ENCODE measurements at regions not wholly inside any gene's neighbourhood (a gene's known extent, or its start where the extent isn't known, plus 50 kb on each side); places are given as distances from the start of the nearest gene placed in this dataset.

DNA sequence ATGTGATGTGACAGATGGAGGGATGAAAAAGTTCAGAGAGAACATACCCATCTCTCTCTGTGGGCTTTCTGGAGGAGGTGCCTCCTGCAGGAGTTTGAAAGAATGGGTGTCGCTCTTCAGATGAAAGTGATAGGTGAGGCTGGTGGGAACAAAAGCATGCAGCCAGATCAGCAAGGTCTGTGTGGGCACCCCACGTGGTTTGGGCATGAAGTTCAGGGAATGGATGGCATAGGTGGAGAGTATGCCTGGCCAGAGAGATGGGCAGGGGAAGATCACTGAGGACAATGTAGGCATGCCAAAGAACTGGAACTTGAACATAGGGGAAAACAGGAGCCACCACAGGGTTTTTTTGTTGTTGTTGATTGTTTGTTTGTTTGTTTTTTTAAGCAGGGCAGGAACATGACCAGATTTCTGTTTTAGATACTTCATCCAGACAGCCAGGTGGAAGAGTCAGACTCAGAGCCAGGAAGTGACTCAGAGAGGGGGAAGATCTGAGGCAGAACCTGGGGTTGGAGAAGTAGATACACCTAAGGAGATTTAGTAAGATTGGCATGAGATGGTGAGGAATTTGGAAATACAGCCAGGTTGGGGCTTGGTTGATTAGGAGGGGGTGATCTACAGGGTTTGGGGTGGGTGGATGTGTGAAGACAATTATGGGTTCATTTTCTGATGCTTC, 64.8 kb upstream of the CLSTN2 start:
- DNase-seq, result no peak

DNA sequence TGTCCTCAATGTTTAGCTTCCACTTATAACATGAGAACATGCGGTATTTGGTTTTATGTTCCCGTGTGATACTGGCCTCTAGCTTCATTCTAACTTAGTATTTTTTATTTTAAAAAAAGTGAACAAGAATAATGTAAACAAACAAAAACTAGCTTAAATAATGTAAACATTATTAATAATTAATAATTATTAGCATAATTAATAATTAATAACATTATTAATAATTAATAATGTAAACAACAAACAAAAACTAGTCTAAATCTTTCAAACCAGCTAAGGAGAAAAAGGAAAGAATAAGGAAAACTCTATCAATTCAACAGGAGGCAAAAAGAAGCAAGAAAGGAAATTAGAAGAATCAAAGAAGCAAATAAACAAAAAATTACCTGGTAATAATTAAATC, 66.2 kb upstream of the CLSTN2 start:
- no peak for DNase-seq

DNA sequence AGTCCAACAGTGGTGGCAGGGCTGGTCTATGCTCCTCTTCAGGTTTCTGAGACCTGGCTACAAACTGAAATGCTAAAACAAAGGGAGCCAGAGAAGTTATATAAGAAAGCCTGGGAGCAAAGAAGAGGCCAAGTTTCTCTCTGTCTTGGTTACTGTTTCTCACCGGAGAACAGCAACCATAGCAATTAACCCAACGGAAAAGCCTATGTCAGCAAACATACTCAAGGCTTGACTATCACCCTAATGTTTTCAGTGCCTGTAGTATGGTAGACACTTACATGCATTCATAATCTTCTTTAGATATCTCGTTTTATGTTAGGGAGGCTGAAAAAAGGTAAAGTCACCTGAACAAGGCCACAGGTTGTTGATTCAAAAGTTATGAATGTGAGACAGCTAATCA, 86.3 kb upstream of the CLSTN2 start:
- DNase-seq, result no peak

DNA sequence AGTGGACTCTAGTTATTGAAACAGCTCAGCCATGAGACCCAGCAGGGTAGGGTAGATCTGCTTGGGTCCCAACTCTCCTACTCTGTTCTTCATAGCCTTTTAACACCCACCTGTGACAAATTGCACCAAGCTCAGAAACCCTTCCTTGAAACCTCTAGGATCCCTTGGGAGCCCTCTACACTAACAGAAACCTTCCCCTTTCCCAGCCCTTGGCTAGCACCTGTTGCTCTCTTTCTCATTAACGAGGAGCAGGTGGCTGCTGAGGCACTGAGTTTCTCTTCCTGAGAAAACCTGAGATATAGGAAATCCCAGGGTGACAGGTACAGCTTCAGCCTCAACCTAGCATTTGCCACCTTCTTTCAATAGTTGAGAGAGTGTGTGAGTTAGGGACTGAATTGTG, 88.3 kb upstream of the CLSTN2 start:
- DNase-seq, result peak; percentile 98

DNA sequence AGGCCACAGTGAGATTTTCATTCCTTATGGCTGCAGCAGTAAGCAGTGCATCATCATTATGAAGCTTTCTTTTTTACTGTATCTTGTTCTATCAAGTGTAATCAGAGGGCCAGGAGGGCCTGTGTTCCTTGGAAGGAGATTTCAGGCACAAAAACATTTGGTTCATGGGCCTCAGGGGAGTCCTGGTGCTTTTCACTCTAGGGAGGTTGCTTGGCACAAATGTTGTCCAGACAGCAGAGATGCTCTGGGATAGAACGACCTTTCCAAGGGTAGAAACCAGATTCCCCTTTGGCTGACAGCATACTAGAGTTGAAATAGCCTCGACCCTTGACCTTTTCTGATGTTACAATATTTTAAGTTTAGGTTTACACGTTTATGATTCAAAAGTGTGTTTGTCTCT, 95.3 kb upstream of the CLSTN2 start:
- no peak for DNase-seq

DNA sequence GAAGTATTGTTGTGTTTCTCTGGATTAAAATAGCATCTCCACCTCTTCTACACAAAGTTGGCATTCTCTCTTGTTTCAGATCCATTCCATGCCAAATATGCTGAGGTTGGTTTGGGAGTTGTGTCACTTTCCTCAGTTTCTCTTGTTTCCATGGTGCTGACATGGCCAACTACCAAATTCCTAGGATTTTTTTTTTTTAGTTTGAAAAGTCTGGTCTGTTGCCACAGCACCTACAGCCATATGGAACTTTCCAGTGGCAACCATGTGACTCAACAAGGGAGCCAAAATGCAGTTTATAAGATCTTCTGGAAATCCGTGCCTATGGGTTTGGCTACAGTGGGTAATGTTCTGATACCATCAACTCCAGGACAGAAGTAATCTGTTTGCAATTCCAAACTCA, 96.0 kb upstream of the CLSTN2 start:
- no peak for DNase-seq

DNA sequence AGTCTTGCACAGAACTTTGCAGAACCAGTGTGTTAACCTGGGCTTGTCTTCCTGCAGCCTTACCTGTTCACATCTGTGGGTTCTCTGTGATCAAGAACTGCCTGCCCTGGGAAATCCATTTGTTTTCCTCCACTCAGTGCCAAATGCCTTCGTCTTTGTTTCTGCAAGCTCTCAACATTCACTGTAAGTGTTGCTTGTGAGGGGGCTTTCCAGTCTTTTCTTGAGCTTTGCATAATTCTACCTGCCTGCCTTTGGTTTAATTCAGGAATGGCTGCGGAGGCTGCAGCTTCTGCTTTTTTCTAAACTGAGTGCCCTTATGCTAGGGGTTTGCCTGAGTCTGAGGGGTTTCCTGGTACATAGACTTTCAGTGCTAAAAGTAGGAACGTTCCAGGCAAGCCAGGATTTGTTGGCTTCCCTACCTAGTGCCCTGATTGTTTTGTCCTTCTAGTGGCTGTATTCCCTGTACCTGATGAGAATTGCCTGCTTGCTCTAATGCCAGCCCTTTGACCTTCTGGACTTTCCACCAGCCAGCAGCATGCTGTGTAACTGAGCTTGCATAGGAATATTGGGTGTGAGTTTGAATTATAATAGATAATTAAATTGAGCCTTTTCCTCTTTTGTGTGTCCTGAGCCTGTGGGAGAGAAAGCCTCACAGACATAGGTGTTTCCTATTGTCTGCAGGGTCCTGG, 96.6 kb upstream of the CLSTN2 start:
- no peak for DNase-seq

DNA sequence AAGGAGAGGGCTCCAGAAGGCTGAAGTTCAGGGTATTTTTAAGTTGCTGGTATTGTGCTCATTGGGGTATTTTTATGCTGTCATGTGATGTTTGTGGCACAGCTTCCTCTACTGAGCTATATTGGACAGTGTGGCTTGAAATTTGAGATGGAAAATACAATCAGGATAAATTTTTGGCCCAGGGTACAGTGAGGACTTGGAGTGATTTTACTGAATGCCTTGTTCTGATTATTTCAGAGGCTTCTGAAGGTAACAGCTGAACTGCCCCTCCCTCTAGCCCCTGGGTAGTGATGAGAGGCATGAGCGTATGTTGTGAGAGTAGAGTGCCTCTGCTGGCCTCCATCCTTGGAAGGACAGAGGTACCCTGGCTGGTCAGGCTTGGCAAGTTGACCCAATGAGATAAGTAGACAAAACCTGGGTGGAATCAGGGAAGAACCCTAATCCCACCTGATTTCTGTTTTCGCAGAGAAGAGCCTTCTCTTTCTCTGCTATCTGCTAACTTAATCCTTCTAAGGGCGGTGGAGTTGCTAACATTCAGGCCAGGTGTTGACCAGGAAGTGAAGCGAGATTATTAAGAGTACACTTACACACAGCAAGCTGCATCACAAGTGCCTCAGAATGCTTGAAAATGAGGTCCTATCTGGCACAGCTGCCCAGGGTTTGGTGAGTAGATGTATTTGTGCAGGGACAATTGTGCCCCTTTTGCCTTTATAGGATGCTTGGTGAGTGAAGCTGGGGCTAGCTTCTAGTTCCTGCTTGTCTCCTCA, 98.1 kb upstream of the CLSTN2 start:
- DNase-seq, result no peak

DNA sequence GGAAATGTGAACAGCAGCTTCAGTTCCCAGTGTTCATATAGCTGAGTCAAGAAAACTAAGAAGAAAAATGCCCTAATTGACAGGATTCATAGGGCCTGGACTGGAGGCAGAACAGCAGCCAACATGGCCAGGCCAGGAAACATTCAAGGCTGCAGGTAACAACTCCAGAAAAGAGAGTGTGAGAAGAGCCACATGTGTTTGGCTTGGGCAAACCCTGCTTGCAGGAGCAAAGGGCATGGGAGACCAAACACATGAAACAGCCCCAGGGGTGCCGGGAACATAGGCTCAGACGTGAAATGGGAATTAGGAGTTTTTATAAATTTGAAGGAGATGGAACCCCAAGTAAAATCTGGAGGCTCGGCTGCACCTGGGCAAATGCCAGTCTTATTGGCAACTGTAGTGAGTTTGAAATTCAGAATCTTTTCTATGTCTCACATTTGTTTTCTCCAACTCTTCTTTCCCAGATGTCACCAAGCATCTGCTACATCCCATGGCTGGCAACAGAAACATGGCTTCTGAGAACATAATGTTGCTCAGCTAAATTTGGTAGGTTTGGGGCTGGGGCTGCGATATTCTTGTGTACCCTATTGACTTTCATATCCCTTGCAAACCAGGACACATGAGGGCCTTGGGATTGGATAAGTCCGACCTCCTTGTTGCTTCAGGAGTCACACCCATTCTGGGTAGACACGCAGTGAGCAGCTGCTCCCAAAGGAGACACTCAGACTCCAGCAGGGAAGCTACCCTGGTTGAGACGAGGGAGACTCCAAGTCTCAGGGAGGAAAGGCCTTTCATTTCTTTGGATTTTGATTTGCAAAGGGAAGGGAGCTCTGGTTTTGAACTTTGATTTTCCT, 98.9 kb upstream of the CLSTN2 start:
- DNase-seq, result no peak

DNA sequence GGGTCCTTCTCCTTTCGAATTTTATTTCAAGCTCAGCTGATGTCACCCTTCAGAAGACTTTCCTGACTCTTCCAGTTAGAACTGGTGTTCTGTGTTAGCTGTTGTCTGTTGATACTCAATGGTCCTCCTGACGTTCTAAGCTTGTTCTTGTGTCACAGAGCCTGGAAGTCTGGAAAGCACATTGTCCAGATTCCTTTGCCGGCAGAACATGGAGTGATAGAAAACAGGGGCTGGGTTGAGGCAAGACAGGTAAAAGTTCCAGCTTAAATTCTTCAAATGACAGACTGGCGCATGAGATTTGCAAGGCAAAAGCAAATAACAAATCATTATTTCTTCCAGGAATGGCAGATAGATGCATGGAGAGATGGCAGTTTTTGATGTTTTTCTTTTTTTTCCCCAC, 102.0 kb upstream of the CLSTN2 start:
- no peak for DNase-seq

DNA sequence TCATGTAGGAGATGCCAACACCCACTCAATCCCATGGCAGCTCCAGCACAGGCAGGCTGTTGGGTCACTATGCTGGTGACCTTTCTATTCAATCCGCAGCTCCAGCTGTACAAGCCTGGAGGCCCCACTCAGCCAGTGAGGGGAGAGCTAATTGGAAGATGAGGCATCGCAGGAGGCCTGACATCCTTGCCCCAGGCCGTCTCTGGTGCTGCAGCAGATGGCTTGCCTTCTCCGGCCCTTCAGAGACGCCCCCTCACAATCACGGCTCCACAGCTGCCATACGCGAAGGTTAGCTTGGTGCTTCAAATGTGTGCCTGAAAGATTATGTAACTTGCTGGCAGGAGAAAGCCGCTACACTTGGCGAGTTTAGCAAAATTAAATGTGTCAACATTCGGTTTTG, 104.2 kb upstream of the CLSTN2 start:
- DNase-seq, result peak; percentile 49

DNA sequence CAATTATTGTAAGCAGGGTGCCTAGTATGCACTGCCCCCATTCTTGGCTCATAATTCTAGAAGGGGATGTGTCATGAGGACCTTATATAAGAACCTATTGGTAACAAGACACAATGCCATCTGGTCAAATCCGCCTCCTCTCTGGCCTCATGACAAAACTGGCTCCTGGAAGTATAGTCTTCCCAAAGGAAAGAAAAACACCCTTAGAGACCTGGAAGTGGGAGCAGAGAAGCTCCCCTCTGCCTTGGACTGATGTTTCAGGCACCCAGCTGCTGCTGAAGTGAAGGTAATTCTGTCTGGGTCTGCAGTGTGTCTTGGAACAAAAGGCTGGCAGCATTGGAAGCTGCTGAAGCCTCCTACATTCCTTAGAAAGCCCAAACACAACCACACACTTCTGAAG, 107.2 kb upstream of the CLSTN2 start:
- no peak for DNase-seq

DNA sequence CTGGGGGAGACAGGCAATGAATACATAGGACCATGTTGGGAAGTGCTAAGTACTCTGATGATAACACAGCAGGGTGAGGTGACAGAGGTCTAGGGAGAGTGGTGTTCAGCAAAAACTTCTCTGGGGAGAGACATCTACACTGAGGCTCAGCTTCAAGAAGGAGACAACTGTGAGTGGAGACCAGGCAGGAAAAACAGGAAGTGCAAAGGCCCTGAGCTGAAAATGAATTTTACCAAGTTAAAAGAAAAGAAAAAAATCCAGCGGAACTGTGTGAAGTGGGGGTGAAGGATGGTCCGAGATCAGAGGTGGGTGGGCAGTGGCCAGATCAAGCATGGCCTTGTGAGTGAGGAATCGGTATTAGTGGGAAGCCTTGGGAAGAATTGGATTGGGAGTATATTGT, 110.1 kb upstream of the CLSTN2 start:
- DNase-seq, result no peak

DNA sequence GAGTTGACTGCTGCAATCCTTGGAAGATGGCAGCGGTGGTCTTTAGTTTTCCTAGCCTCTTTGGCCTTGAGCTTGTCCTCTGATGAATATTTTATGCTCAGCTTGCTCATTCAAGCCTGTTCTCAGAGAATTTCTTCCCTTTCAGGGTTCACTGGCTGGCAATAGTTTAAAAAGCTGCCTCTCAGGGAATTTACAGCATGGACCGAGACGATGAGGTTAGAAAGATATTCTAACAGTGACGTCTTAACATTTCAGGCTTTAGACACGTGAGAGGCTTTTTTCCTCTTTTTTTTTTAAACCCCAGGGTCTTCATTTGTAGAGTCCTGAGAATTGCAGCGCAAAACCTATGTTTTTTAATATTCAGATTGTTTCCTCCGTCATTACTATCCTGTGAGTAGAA, 120.3 kb upstream of the CLSTN2 start:
- no peak for DNase-seq

DNA sequence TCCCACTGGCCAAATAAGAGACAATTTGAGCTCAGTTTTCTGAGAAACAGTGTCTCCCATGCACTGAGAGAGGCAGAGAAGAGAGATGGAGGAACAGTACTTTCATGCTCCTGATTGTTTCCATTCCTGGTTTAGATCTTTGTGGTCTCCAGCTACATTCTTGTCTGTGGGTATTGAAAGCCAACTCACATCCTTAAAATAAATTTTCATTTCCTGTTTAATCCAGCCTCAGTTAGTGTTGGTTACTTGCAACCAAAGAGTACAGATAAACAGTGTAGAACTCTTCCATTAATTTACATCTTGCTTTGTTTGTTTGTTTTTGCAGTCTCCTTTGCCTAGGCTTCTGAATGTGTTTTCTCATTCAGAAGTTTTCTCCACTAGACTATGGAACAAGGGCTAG, 123.7 kb upstream of the CLSTN2 start:
- no peak for DNase-seq

DNA sequence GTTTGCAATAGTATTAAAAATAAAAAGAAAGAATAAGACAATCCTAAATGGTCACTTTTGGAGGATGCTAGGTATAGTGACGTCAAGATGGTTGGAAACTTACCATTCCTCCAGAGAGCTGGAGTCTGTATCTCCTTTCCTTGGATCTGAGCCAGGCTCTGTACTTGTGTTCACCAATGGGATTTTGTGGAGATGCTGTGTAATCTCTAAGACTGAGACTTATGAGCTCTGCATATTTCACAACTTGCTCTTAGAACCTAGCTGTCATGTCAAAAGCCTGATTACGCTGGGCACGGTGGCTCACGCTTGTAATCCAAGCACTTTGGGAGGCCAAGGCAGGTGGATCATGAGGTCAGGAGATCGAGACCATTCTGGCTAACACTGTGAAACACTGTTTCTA, 126.8 kb upstream of the CLSTN2 start:
- no peak for DNase-seq

DNA sequence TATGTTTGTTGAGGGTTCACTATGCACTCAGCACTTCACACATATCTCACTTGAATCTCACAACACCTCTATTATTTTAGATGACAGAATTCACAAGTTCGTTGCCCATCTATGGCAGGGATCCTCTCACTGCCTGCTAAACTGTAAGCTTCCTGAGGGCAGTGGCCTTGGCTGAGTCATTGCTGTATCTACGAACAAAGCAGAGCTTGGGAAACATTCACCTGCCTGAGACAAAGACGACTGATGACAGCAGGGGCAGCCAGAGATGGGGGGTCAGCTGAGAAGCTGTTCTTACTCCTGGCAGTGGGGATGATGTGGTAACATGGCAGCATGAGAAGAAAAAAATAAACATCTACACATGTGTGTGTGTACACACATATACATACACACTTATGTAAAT, 125.5 kb upstream of the NMNAT3 start:
- DNase-seq, result no peak

DNA sequence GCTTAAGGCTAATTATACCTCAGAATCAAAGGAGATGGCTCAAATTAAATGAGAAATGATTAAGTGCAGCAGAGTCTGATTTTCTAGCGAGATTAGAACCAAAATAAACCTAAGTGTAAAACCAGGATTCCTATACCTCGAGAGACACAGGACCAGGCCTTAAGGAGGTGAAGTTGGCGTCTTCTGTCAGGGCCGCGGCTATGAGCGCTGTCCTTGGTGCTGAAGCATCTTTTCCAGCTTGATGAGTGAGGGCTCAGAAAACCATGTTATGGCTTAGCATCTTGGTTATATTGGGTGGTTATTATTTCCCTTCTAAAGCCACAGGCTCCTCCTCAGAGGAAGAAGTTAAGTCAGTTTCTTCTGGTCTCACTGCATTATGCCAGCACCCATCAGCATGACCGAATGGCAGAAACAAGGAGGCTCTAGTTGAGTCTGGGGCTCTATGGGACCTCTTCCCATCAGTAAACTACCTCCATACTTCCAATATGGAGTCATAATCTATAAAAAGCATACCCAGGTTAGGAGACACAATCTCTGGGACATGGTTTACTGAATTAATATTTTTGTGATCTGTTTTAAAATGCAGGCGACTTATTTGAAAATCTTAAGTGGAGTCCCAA, 120.1 kb upstream of the NMNAT3 start:
- DNase-seq, result no peak

DNA sequence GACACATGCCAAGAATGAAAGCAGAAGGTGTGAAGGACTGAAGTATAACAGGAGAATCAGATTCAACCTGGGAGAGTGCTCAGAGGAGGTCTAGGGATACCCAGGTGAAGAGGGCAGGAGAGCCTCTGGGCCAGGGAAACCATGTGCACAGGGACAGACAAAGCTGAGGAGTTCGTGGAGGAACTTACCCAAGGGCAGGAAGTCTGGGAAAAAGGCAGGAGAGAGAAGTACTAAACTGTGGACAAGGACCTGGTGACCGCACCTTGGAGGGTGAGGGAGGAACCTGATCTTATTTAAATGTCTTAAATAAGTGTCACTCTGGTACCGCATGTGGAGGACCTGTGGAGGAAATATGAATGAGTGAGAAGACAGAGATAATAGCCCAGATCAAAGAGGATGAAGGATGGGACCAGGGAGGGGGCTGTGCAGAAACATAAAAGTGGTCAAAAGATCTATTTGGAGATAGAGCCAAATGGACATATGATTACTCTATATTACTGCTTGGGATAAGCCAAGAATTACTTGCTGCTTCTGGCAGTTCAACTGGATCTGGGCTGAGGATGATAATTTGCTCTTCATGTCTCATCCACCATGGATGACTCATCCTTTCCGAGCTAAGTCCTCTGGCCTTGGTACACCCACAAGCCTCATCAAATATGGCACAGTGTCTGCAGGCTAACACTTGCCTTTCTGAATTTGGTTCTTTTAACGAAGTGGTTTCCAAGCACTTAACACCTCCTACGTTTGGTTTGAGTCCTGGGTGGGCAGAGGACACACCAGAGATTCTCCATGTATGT, 116.9 kb upstream of the NMNAT3 start:
- no peak for DNase-seq

DNA sequence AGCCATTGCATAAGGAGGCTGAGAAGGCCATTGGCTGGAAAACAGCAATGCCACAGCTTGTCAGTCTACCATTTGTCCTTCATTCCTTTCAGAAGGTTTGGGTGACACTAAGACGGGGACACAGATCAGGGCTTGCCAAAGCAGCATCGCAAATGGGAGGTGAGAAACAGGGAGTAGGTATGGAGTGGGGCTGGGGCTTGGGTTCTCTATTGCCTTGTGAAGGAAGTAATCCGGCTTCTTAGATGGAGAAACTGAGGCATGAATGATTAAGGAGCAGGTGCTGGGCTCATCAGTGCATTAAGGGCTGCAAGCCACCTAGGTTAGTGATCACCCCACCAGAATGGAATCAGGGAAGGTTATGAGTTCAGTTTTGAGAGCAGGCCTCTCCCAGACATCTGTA, 115.6 kb upstream of the NMNAT3 start:
- DNase-seq, result no peak

DNA sequence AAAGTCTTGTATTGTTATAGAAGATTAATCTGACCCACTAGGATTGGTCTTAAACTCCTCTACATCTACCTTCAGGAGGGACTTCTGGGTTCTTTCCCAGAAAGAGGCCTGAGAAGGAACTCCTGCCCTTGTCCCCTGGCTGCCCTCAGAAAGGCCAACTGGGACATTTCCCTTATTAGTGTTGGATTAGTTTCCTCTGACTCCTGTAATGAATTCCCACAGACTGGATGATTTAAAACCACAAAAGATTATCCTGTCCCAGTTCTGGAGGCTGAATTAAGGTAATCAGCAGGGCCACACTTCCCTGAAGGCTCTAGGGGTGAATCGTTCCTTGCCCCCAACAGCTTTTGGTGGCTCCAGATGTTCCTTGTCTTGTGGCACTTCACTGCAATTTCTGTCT, 102.8 kb upstream of the NMNAT3 start:
- DNase-seq, result no peak

DNA sequence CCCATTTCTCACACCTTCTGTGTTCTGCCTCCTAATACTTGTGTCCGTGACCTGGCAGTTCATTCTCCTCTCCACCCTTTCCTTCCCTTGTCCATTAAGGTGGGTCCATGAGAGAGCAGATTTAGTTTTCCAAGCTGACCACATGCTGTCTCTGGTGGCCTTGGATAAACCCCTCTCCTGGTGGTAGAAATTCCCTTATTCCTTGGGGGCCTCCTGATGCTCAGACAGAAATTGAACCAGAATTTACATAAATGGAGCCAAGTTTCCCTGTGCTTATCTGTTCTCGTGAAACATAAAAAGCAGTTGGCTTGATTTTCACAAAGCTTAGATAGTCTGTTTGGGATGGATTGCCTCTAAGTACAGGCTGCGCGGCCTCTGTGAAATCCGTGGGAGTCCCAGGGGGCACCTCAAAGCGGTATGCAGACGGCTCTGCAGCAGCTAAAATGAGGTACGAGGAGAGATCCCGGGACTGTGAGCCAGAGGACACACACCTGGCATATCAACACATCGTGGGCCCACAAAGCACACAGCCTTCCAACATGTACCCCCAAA, 101.0 kb upstream of the NMNAT3 start:
- DNase-seq, result no peak

Measured in NCI-H1436 (cell line).